ENCODE measurements at regions not wholly inside any gene's neighbourhood (a gene's known extent, or its start where the extent isn't known, plus 50 kb on each side); places are given as distances from the start of the nearest gene placed in this dataset.
A peak's percentile ranks its signal among the peaks of the same experiment; 100 is the strongest.

DNA sequence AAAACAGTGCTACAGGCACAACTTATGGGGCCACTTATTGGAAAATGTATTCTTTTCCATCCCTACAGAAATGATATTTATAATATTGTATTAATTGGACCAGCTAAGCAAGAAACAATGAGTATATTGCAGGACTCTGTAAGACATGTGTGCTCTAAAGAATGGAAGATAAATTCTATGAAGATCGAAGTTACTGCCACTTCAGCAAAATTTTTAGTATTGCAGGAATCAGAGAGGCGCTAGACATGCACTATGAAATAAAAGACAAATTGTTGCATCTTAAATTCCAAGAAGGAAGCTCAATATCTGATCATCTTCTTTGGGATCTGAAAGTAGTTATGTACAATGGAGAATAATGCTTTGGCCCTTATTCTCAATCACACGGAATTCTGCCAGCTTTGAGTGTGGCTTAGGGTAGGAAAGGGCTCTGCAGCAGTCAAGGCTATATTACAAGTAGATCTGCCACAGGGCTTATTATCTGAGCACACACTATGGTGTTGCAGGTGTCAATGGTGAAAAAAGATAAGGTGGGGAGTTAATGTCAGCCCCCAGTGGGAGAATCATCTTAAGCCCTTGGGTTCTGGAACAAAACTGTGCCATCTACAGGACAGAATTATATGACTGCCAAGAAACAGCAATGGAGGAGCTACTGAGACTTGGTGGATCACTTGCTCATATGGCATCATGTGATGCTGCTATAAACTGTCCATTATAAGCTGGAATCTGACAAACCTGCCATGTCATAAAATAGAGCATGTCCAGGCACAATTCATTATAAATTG lies 334.0 kb upstream of the NDST3 start:
- TF ChIP-seq, protein P1, sequence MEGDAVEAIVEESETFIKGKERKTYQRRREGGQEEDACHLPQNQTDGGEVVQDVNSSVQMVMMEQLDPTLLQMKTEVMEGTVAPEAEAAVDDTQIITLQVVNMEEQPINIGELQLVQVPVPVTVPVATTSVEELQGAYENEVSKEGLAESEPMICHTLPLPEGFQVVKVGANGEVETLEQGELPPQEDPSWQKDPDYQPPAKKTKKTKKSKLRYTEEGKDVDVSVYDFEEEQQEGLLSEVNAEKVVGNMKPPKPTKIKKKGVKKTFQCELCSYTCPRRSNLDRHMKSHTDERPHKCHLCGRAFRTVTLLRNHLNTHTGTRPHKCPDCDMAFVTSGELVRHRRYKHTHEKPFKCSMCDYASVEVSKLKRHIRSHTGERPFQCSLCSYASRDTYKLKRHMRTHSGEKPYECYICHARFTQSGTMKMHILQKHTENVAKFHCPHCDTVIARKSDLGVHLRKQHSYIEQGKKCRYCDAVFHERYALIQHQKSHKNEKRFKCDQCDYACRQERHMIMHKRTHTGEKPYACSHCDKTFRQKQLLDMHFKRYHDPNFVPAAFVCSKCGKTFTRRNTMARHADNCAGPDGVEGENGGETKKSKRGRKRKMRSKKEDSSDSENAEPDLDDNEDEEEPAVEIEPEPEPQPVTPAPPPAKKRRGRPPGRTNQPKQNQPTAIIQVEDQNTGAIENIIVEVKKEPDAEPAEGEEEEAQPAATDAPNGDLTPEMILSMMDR (conservative IDR thresholded peaks at IDR 0.05; ENCODE audit: low read length), result peak; percentile 82
- no peak for TF ChIP-seq EZH2phosphoT487 (IDR thresholded peaks at IDR 0.05; ENCODE audit: borderline replicate concordance)
